GM12878 (cell line): ENCODE measurements at regions not wholly inside any gene's neighbourhood (a gene's known extent, or its start where the extent isn't known, plus 50 kb on each side); places are given as distances from the start of the nearest gene placed in this dataset.

Experiments used
- ATAC-seq: fragments of 200-7000 bp; cut with Tn5 transposase; 3 replicates; pipeline ENCODE4 v1.9.1; 2020; ENCODE audit warnings: mild to moderate bottlenecking, moderate library complexity
- BruUV-seq: library from RNA; stranded (reverse); fragments of 400-500 nt; replicated peaks from 2 replicates; lab custom pipeline; 2021; lab: Mats Ljungman, UMichigan
- CTCF ChIA-PET: fragments of 300-600 bp; sonication (Branson Sonifier 250); formaldehyde crosslinking; extraction: SDS; loops from one replicate; lab custom pipeline; 2021; ENCODE audit warnings: inconsistent platforms; lab: Yijun Ruan, JAX
- POLR2A ChIA-PET: fragments of 350-600 bp; formaldehyde crosslinking; extraction: SDS; loops from one replicate; lab custom pipeline; 2021; ENCODE audit warnings: inconsistent platforms; lab: Charles Lee
- RAD21 ChIA-PET: fragments of 300-600 bp; sonication (Branson Sonifier 250); formaldehyde crosslinking; loops from one replicate; lab custom pipeline; 2023; ENCODE audit warnings: antibody characterized with exemption; ENCODE audit not compliant: unreplicated experiment; lab: Charles Lee
- SMC1A ChIA-PET: fragments of 300-600 bp; sonication (Branson Sonifier 250); formaldehyde crosslinking; loops from one replicate; lab custom pipeline; 2023; ENCODE audit not compliant: unreplicated experiment, uncharacterized antibody; lab: Charles Lee
- DNase-seq: peaks from one replicate; pipeline ENCODE4 v3.0.0-alpha.2; 2011; ENCODE audit warnings: low read depth, low spot score
- FAIRE-seq: peaks from 3 replicates; lab custom pipeline; 2011; peaks lifted over from hg19 to GRCh38; lab: Jason Lieb, UNC
- H2AFZ ChIP-seq: 2 replicates; pipeline ENCODE4 v1.6.0; 2011; ENCODE audit warnings: low read depth, low read length, control low read depth; ENCODE audit not compliant: control insufficient read depth
- H3K27ac ChIP-seq: 2 replicates; pipeline ENCODE4 v1.5.1; 2011; ENCODE audit warnings: control low read depth; ENCODE audit not compliant: control insufficient read depth, insufficient read depth
- H3K27me3 ChIP-seq, 2 experiments: replicated peaks in 1 of 2; 2 replicates each; pipeline versions ENCODE4 v1.6.0 to v1.6.1; 2011; ENCODE audit warnings: low read length in 1 of 2; ENCODE audit not compliant: control insufficient read depth in 2 of 2, insufficient read depth in 2 of 2
- H3K36me3 ChIP-seq, 2 experiments: 2 replicates each; pipeline ENCODE4 v1.5.1; 2011; ENCODE audit warnings: low read length in 1 of 2; ENCODE audit not compliant: control insufficient read depth in 2 of 2, insufficient read depth in 2 of 2
- H3K4me1 ChIP-seq: 2 replicates; pipeline ENCODE4 v1.6.1; 2011; ENCODE audit warnings: mild to moderate bottlenecking, low read length, moderate library complexity, mixed read lengths; ENCODE audit not compliant: control insufficient read depth, insufficient read depth
- H3K4me2 ChIP-seq: 2 replicates; pipeline ENCODE4 v1.6.0; 2011; ENCODE audit warnings: control low read depth; ENCODE audit not compliant: control insufficient read depth, insufficient read depth
- H3K4me3 ChIP-seq: fragments of 200-600 bp; sonication (generic); 2 replicates; pipeline ENCODE4 v1.5.1; 2016
- H3K79me2 ChIP-seq: 2 replicates; pipeline ENCODE4 v1.6.0; 2011; ENCODE audit warnings: low read length; ENCODE audit not compliant: control insufficient read depth, insufficient read depth
- H3K9ac ChIP-seq: 2 replicates; pipeline ENCODE4 v1.8.0; 2011; ENCODE audit warnings: low read length, control low read depth, mixed read lengths; ENCODE audit not compliant: control insufficient read depth, insufficient read depth
- H3K9me3 ChIP-seq: replicated peaks from 3 replicates; pipeline ENCODE4 v1.5.1; 2011; ENCODE audit warnings: mild to moderate bottlenecking, low read length; ENCODE audit not compliant: control insufficient read depth, insufficient read depth
- H4K20me1 ChIP-seq: 2 replicates; pipeline ENCODE4 v1.6.0; 2011; ENCODE audit not compliant: control insufficient read depth, insufficient read depth
- BMI1 ChIP-seq: fragments of 450-650 bp; IDR thresholded peaks from 2 replicates; pipeline ENCODE4 v1.6.1; 2016; ENCODE audit warnings: mild to moderate bottlenecking, moderate library complexity, borderline replicate concordance
- CHD2 ChIP-seq: IDR thresholded peaks from 2 replicates; pipeline ENCODE4 v1.6.1; 2011; ENCODE audit warnings: low read depth, low read length, improper control_type of control experiment, borderline replicate concordance
- CREB1 ChIP-seq: IDR thresholded peaks from 2 replicates; pipeline ENCODE4 v1.6.1; 2012; ENCODE audit warnings: low read depth, mild to moderate bottlenecking, inconsistent platforms
- IKZF1 ChIP-seq: fragments of 450-650 bp; conservative IDR thresholded peaks from 2 replicates; pipeline ENCODE4 v1.6.1; 2017; ENCODE audit warnings: antibody characterized with exemption, mild to moderate bottlenecking
- KDM1A ChIP-seq: fragments of 200-600 bp; sonication (generic); IDR thresholded peaks from 2 replicates; pipeline ENCODE4 v1.6.1; 2016; ENCODE audit warnings: borderline replicate concordance
- MYB ChIP-seq: fragments of 150-350 bp; IDR thresholded peaks from 2 replicates; pipeline ENCODE4 v1.6.1; 2014; ENCODE audit warnings: mild to moderate bottlenecking, low read depth, low read length, borderline replicate concordance
- PAX8 ChIP-seq: fragments of 450-650 bp; IDR thresholded peaks from 2 replicates; pipeline ENCODE4 v1.6.1; 2017; ENCODE audit warnings: mild to moderate bottlenecking, moderate library complexity
- RB1 ChIP-seq: fragments of 450-650 bp; formaldehyde crosslinking; IDR thresholded peaks from 2 replicates; pipeline ENCODE4 v1.6.1; 2017; ENCODE audit warnings: mild to moderate bottlenecking, borderline replicate concordance
- RBBP5 ChIP-seq: fragments of 200-600 bp; sonication (generic); conservative IDR thresholded peaks from 2 replicates; pipeline ENCODE4 v1.6.1; 2016
- SMARCA5 ChIP-seq: fragments of 450-650 bp; IDR thresholded peaks from 2 replicates; pipeline ENCODE4 v1.6.1; 2017; ENCODE audit warnings: mild to moderate bottlenecking
- SREBF1 ChIP-seq: IDR thresholded peaks from 2 replicates; pipeline ENCODE4 v1.6.1; 2012; ENCODE audit warnings: mild to moderate bottlenecking, low read length
- SRF ChIP-seq, 2 experiments: IDR thresholded peaks; 2 replicates each; pipeline ENCODE4 v1.6.1; 2011; ENCODE audit warnings: low read depth in 2 of 2, low read length in 2 of 2, mild to moderate bottlenecking in 1 of 2, moderate library complexity in 1 of 2
- STAT1 ChIP-seq: fragments of 450-650 bp; conservative IDR thresholded peaks from 2 replicates; pipeline ENCODE4 v1.6.1; 2014; ENCODE audit warnings: antibody characterized with exemption, mild to moderate bottlenecking
- TCF7 ChIP-seq: IDR thresholded peaks from 2 replicates; pipeline ENCODE4 v1.6.1; 2014; ENCODE audit warnings: antibody characterized with exemption, borderline replicate concordance
- YBX1 ChIP-seq: fragments of 450-650 bp; IDR thresholded peaks from 2 replicates; pipeline ENCODE4 v1.6.1; 2016; ENCODE audit warnings: antibody characterized with exemption
- WGBS: methylation state at CpG from one replicate; pipeline ENCODE4 v1.1.6; 2016; ENCODE audit warnings: low lambda C conversion rate; ENCODE audit not compliant: insufficient replicate concordance, insufficient coverage; ENCODE audit errors: missing lambda C conversion rate; 5-methylcytosine and 5-hydroxymethylcytosine counted together
- in situ Hi-C: fragments of 300-500 bp; cut with MboI; formaldehyde crosslinking; loops from 9 replicates; pipeline ENCODE4 v1.14.3; 2018; ENCODE audit warnings: mixed read lengths
- intact Hi-C: fragments of 100-400 bp; cut with micrococcal nuclease; formaldehyde crosslinking; loops from one replicate; pipeline ENCODE4 v1.14.2; 2022; ENCODE audit not compliant: unreplicated experiment
- TF ChIP-seq, protein P1 (sequence below): IDR thresholded peaks from 2 replicates; pipeline ENCODE4 v1.6.1; 2011; ENCODE audit warnings: borderline replicate concordance, low read depth, mild to moderate bottlenecking, moderate library complexity, mixed read lengths, low read length; ENCODE audit not compliant: insufficient read depth; ENCODE audit errors: extremely low read length
- TF ChIP-seq, protein P2 (sequence below): fragments of 150-350 bp; IDR thresholded peaks from 2 replicates; pipeline ENCODE4 v1.6.1; 2014; ENCODE audit warnings: mild to moderate bottlenecking, low read depth, low read length
- TF ChIP-seq, protein P3 (sequence below): IDR thresholded peaks from 2 replicates; pipeline ENCODE4 v1.6.1; 2011; ENCODE audit warnings: borderline replicate concordance, low read depth, mild to moderate bottlenecking, moderate library complexity, low read length; ENCODE audit not compliant: insufficient read depth, poor library complexity, severe bottlenecking

DNA sequence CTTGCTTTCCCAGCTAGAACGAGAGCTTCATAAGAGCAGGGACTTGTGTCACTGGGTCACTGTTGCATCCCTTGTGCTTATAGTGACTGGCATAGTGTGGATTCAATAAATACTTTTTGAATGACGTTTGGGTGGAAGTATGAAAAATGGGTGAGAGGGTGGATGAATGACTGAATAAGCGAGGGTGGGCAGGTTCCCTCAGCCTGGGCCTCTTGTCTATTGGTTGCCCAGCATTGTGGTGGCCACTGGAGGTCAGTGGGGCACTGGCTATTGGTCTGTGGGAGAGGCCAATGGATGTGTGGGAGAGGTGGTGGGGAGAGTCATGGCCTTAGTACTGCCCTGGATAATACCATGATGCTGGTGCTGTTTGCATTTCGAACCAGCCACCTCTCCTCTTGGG lies 93.8 kb upstream of the SKOR2 start:
- no peak for TF ChIP-seq CREB1
- TF ChIP-seq PAX8 = no peak
- TF ChIP-seq RB1 = no peak
- no peak for TF ChIP-seq RBBP5
- TF ChIP-seq, protein P1, sequence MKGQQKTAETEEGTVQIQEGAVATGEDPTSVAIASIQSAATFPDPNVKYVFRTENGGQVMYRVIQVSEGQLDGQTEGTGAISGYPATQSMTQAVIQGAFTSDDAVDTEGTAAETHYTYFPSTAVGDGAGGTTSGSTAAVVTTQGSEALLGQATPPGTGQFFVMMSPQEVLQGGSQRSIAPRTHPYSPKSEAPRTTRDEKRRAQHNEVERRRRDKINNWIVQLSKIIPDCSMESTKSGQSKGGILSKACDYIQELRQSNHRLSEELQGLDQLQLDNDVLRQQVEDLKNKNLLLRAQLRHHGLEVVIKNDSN = no peak
- TF ChIP-seq SRF (IDR thresholded peaks at IDR 0.05; ENCODE audit: low read depth in 2 of 2, low read length in 2 of 2) = no peak
- no peak for TF ChIP-seq SREBF1
- TF ChIP-seq IKZF1 = no peak
- TF ChIP-seq, protein P2, sequence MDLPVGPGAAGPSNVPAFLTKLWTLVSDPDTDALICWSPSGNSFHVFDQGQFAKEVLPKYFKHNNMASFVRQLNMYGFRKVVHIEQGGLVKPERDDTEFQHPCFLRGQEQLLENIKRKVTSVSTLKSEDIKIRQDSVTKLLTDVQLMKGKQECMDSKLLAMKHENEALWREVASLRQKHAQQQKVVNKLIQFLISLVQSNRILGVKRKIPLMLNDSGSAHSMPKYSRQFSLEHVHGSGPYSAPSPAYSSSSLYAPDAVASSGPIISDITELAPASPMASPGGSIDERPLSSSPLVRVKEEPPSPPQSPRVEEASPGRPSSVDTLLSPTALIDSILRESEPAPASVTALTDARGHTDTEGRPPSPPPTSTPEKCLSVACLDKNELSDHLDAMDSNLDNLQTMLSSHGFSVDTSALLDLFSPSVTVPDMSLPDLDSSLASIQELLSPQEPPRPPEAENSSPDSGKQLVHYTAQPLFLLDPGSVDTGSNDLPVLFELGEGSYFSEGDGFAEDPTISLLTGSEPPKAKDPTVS = no peak
- no peak for TF ChIP-seq CHD2
- TF ChIP-seq SMARCA5 = no peak
- no peak for TF ChIP-seq TCF7
- TF ChIP-seq YBX1 = no peak
- no peak for TF ChIP-seq KDM1A
- TF ChIP-seq BMI1 = no peak
- no peak for TF ChIP-seq MYB
- TF ChIP-seq, protein P3, sequence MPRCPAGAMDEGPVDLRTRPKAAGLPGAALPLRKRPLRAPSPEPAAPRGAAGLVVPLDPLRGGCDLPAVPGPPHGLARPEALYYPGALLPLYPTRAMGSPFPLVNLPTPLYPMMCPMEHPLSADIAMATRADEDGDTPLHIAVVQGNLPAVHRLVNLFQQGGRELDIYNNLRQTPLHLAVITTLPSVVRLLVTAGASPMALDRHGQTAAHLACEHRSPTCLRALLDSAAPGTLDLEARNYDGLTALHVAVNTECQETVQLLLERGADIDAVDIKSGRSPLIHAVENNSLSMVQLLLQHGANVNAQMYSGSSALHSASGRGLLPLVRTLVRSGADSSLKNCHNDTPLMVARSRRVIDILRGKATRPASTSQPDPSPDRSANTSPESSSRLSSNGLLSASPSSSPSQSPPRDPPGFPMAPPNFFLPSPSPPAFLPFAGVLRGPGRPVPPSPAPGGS = no peak
- TF ChIP-seq STAT1 = no peak
- ATAC-seq (no peak), DNase-seq (no peak), FAIRE-seq (no peak)
- ChIA-PET POLR2A (no interaction called here), SMC1A (interaction anchor here (1.0 kb wide), 1 partner anchor 10 kb away, joined by 3 read pairs; no protein-coding TSS in a partner anchor), CTCF (no interaction called here), RAD21 (no interaction called here)
- WGBS = 8% methylated on average over 4 of the region's 4 CpGs
- Histone ChIP-seq H3K4me3 (no peak overlapping the region), H3K4me1 (no peaks in the 10 kb centered on the region), H3K9ac (no peak overlapping the region), H3K9me3 (no peaks in the 10 kb centered on the region), H4K20me1 (no peaks in the 10 kb centered on the region), H3K27me3 (no peaks in the 10 kb centered on the region), H3K36me3 (no peaks in the 10 kb centered on the region), H3K27ac (no peak overlapping the region), H3K79me2 (no peaks in the 10 kb centered on the region), H3K4me2 (no peak overlapping the region), H2AFZ (no peak overlapping the region)
- in situ Hi-C loops (no loop called here), intact Hi-C loops (no loop called here)
- no TSS peak for BruUV-seq
